H1 (cell line): ENCODE measurements at regions not wholly inside any gene's neighbourhood (a gene's known extent, or its start where the extent isn't known, plus 50 kb on each side); places are given as distances from the start of the nearest gene placed in this dataset.

ENCODE experiments used
- CBX8 ChIP-seq: fragments of 300-800, 300-1000 bp; sonication (generic); IDR thresholded peaks from 2 replicates; pipeline ENCODE4 v1.7.1; 2016; ENCODE audit warnings: low read depth, low read length, borderline replicate concordance
- GABPA ChIP-seq: IDR thresholded peaks from 2 replicates; pipeline ENCODE4 v1.6.1; 2011; ENCODE audit warnings: mild to moderate bottlenecking, low read length, moderate library complexity, borderline replicate concordance; ENCODE audit not compliant: insufficient read depth
- POLR2AphosphoS5 ChIP-seq: IDR thresholded peaks from 2 replicates; pipeline ENCODE4 v1.6.1; 2011; ENCODE audit warnings: low read depth, low read length
- RAD21 ChIP-seq, 2 experiments: IDR thresholded peaks in 1 of 2; conservative IDR thresholded peaks in 1 of 2; 2 replicates each; pipeline ENCODE4 v1.6.1; 2011; ENCODE audit warnings: low read depth in 2 of 2, low read length in 2 of 2, improper control_type of control experiment in 1 of 2, inconsistent platforms in 1 of 2, mild to moderate bottlenecking in 1 of 2, moderate library complexity in 1 of 2
- SIX5 ChIP-seq: IDR thresholded peaks from 2 replicates; pipeline ENCODE4 v1.6.1; 2011; ENCODE audit warnings: mild to moderate bottlenecking, low read depth, low read length
- SP4 ChIP-seq: IDR thresholded peaks from 2 replicates; pipeline ENCODE4 v1.6.1; 2012; ENCODE audit warnings: low read length, inconsistent platforms
- TCF12 ChIP-seq: IDR thresholded peaks from 2 replicates; pipeline ENCODE4 v1.6.1; 2011; ENCODE audit warnings: low read depth, mild to moderate bottlenecking, low read length

DNA sequence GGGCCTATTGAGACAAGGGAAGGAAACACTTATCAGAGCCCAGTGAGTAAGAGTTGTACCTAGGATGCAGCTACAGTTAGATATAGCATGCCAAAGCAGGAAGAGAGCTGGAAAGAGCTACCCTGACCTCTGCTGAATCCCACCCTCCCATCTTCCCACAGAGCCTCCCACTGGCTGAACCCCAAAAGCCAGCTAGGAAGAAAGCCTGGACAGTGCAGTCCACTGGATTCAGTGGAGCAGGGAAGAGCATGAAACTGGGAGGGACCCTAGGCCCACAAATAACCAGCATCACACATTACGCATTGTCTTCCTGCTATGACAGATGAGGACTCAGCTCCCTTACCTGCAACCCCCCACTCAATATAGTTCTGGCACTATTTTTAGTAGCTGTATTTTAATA is 81.5 kb upstream of the AKAP13 start (continued):
- TF ChIP-seq RAD21 (IDR thresholded peaks at IDR 0.05 in 1 of 2, conservative IDR thresholded peaks at IDR 0.05 in 1 of 2; ENCODE audit: low read depth in 2 of 2, low read length in 2 of 2) (no peak), GABPA (no peak), SP4 (no peak), SIX5 (no peak), CBX8 (no peak), POLR2AphosphoS5 (no peak), TCF12 (no peak)
